ENCODE measurements at regions not wholly inside any gene's neighbourhood (a gene's known extent, or its start where the extent isn't known, plus 50 kb on each side); places are given as distances from the start of the nearest gene placed in this dataset.

DNA sequence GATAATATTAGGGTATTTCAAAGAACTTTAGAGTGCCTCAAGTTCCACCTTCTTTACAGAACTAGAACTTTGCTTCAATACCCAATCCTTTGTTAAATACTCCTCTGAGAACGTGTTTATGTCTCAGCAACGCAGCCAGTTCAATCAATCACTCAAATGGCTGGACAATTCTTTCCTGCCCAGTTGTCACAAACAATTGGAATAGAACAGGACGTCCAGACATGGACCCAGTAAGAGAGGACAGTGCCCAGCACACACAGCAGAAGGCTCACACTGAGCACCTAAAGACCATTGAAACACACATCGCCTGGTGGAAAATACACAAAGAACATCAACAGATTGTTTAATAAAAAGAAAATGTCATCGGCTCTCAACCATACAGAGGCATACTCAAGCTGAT is 140.6 kb downstream of the TTLL2 start:
- in situ Hi-C loops (cut with MboI; ENCODE audit: low pct_ligation_motif_present in 1 of 4, low pct_unique_long_range_greater_than_20kb in 1 of 4, low sequenced_read_pairs in 3 of 4), result no loop called here
- 85 to 86% methylated on average over 4 to 5 of the region's 5 CpGs for WGBS, 2 donors (ENCODE audit: low coverage in 1 of 2)
- H3K4me3 ChIP-seq, result no peak overlapping the region
- TF ChIP-seq, protein P1, sequence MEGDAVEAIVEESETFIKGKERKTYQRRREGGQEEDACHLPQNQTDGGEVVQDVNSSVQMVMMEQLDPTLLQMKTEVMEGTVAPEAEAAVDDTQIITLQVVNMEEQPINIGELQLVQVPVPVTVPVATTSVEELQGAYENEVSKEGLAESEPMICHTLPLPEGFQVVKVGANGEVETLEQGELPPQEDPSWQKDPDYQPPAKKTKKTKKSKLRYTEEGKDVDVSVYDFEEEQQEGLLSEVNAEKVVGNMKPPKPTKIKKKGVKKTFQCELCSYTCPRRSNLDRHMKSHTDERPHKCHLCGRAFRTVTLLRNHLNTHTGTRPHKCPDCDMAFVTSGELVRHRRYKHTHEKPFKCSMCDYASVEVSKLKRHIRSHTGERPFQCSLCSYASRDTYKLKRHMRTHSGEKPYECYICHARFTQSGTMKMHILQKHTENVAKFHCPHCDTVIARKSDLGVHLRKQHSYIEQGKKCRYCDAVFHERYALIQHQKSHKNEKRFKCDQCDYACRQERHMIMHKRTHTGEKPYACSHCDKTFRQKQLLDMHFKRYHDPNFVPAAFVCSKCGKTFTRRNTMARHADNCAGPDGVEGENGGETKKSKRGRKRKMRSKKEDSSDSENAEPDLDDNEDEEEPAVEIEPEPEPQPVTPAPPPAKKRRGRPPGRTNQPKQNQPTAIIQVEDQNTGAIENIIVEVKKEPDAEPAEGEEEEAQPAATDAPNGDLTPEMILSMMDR (IDR thresholded peaks at IDR 0.05), result no peak
- no peak for TF ChIP-seq POLR2A (IDR thresholded peaks at IDR 0.05)
- no peak for TF ChIP-seq EP300 (IDR thresholded peaks at IDR 0.05; ENCODE audit: low read depth)
- no peak for TF ChIP-seq POLR2AphosphoS5 (IDR thresholded peaks at IDR 0.05)
- H3K27ac ChIP-seq, result no peak overlapping the region
- H3K4me1 ChIP-seq, result no peaks in the 10 kb centered on the region
- H3K36me3 ChIP-seq, result no peaks in the 10 kb centered on the region
- DNase-seq, result no peak
- H3K27me3 ChIP-seq, result no peaks in the 10 kb centered on the region
- intact Hi-C loops (cut with DNase I; ENCODE audit: low total_unique reads), result no loop called here
- H3K9me3 ChIP-seq, result no peaks in the 10 kb centered on the region

DNA sequence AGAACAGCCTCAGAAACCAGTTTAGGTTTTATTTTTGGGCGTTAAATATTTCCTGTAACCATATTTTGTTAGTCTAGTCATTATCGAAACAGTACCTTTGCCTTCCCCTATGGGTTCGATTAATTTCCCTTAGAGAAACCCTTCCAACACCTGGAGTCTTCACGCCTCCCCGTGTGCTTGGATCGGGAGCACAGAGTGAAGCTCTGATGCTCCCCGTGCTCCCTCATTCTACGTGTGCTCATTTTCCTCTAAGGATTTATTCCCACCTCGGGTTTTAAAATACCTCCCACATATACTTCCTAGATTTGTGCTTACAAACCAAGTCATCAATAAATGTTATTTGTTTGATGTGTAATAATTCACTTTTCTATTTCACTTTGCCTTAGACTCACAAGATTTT is 142.4 kb downstream of the TTLL2 start:
- in situ Hi-C loops (cut with MboI; ENCODE audit: low pct_ligation_motif_present in 1 of 4, low pct_unique_long_range_greater_than_20kb in 1 of 4, low sequenced_read_pairs in 3 of 4) (no loop called here), intact Hi-C loops (cut with DNase I; ENCODE audit: low total_unique reads) (no loop called here)
- TF ChIP-seq POLR2A (IDR thresholded peaks at IDR 0.05) (no peak), POLR2AphosphoS5 (IDR thresholded peaks at IDR 0.05) (no peak), EP300 (IDR thresholded peaks at IDR 0.05; ENCODE audit: low read depth) (no peak)
- TF ChIP-seq, protein P1 (IDR thresholded peaks at IDR 0.05), result no peak
- Histone ChIP-seq H3K9me3 (no peaks in the 10 kb centered on the region), H3K36me3 (no peaks in the 10 kb centered on the region), H3K27ac (no peak overlapping the region), H3K4me1 (no peaks in the 10 kb centered on the region), H3K4me3 (no peak overlapping the region), H3K27me3 (no peaks in the 10 kb centered on the region)
- no peak for DNase-seq
- whole genome bisulfite sequencing, 2 donors (ENCODE audit: low coverage in 1 of 2), result 89 to 91% methylated on average over 7 to 9 of the region's 9 CpGs

GRCh38 chr6:167467793-167468431 is 143.0 kb downstream of the TTLL2 start:
- intact Hi-C loops (cut with DNase I; ENCODE audit: low total_unique reads), result no loop called here
- Histone ChIP-seq H3K4me3 (no peak overlapping the region), H3K27ac (no peak overlapping the region), H3K27me3 (no peaks in the 10 kb centered on the region), H3K36me3 (no peaks in the 10 kb centered on the region), H3K9me3 (no peaks in the 10 kb centered on the region), H3K4me1 (no peaks in the 10 kb centered on the region)
- no peak for TF ChIP-seq EP300 (IDR thresholded peaks at IDR 0.05; ENCODE audit: low read depth)
- no peak for TF ChIP-seq POLR2AphosphoS5 (IDR thresholded peaks at IDR 0.05)
- no peak for TF ChIP-seq POLR2A (IDR thresholded peaks at IDR 0.05)
- TF ChIP-seq, protein P1 (IDR thresholded peaks at IDR 0.05), result no peak
- in situ Hi-C loops (cut with MboI; ENCODE audit: low pct_ligation_motif_present in 1 of 4, low pct_unique_long_range_greater_than_20kb in 1 of 4, low sequenced_read_pairs in 3 of 4), result no loop called here
- DNase-seq, result no peak
- WGBS, 2 donors (ENCODE audit: low coverage in 1 of 2), result 90 to 96% methylated on average over 29 to 39 of the region's 39 CpGs

DNA sequence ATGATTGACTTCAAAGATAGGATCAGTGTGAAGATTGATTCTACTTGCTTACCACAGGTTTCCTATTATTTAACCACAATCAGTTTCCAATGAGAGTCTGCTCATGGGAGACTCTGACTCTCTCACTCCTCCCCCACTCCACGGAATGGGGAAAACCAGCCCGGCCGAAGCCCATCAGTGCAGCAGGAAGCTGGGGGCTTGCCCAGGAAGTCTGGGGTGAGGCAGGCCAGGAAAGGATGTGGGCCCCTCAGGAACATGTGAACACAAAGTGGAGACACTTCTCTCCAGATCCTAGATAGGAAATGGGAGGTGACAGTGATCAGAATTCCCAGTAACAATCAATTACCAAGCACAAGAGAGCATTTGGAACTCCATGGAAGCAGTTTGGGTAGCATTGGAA is 144.2 kb downstream of the TTLL2 start:
- DNase-seq, result no peak
- Histone ChIP-seq H3K9me3 (no peaks in the 10 kb centered on the region), H3K4me1 (no peaks in the 10 kb centered on the region), H3K4me3 (no peak overlapping the region), H3K27ac (no peak overlapping the region), H3K36me3 (no peaks in the 10 kb centered on the region), H3K27me3 (no peaks in the 10 kb centered on the region)
- in situ Hi-C loops (cut with MboI; ENCODE audit: low pct_ligation_motif_present in 1 of 4, low pct_unique_long_range_greater_than_20kb in 1 of 4, low sequenced_read_pairs in 3 of 4) (no loop called here), intact Hi-C loops (cut with DNase I; ENCODE audit: low total_unique reads) (no loop called here)
- WGBS, 2 donors (ENCODE audit: low coverage in 1 of 2), result 40 to 59% methylated on average over 1 to 3 of the region's 3 CpGs
- TF ChIP-seq, protein P1 (IDR thresholded peaks at IDR 0.05), result no peak
- TF ChIP-seq POLR2A (IDR thresholded peaks at IDR 0.05) (no peak), POLR2AphosphoS5 (IDR thresholded peaks at IDR 0.05) (no peak), EP300 (IDR thresholded peaks at IDR 0.05; ENCODE audit: low read depth) (no peak)
